Suppressor macrophage treated with lipopolysaccharide for 1 hour (primary cell): ENCODE measurements at regions not wholly inside any gene's neighbourhood (a gene's known extent, or its start where the extent isn't known, plus 50 kb on each side); places are given as distances from the start of the nearest gene placed in this dataset.

Experiments used
- DNase-seq, 3 donors: peaks; one replicate each; pipeline ENCODE4 v3.0.0-alpha.2; 2020 to 2022

GRCh38 chr2:204239411-204240165, 303.0 kb downstream of the ICOS start:
- DNase-seq, result no peak

GRCh38 chr2:204240961-204241360, 304.3 kb upstream of the PARD3B start:
- no peak for DNase-seq

- DNase-seq, result peak in 1 of 3 donors; percentile 6
These were observed 295.8 kb upstream of the PARD3B start for GRCh38 chr2:204249437-204249836.

GRCh38 chr2:204250692-204251091, 294.6 kb upstream of the PARD3B start:
- no peak for DNase-seq

DNA sequence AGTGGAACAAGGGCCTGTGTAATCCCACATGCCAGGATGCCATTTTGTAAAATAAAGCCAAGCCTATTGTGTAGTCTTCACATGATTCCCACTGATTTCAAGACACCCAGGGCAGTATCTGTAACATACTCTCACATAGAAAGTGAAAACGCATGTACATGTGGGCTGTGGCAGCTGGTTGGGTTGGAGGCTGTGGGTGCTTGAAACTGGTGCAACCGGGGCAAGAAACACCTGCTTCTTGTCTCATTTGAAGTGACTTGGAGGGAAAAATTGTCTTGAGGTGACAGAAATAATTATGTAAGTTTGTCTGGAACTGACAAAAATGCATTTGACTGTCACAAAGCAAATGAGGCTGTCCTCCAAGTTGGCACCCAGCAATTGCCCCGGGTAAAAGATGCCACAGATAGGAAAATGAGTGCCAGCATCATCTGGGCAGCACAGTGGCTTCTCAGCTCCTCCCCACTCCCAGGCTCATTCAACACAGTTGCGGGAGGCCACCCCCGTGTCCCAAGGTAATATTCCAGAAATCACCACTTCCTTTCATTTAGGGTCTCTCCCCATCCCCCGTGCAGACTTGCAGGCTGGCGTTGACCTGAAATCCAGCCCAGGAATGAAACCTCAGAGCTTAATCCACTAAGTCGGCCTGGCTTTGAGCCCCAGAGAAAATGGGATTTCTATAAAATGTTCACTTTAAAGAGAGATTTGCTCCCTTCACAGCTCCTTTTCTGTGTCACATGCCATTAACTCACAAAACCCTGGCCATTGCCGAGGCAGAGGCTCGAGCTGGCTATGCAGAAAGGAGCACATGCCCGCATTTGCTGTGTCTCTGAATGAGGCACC, 293.9 kb upstream of the PARD3B start:
- no peak for DNase-seq

DNA sequence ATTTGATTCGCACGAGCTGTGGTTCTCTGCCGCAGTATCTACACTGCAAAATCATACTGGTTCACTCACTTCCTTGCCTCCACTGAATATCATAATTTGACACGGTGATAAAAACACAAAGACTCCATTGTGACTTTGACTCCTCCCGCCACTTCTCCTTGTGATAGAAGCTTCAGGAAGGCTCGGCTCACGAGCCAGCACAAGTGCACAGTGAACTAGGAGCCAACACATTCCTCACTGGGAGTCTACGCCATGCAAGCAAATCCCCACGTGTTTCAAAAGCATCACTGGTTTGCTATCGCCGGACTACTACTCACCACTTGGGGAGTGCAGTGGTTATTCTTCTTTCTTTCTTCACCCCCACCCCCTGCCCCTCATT, 293.3 kb upstream of the PARD3B start:
- DNase-seq, result no peak

- no peak for DNase-seq
These were observed 290.2 kb upstream of the PARD3B start for GRCh38 chr2:204255071-204255470.

DNA sequence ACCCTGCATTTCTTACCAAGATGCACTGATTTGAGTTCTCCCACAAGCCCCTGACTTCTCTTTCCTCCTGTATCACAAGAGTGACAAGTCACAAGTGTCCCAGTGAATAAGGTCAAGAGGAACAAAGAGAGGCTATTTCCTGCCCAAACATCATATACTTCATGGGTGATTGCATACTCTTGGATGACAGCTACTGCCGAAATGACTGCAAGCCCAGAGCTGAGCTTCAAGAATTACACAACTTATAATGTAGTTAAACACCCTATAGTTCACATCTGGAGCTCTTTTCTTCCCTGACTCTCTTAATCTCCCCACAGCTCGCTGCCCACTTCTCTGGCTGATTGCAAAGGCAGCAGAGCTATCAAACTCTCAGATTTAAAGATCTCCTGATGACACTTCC, 289.7 kb upstream of the PARD3B start:
- DNase-seq, result peak; percentile 61 to 83 (median 74)

DNA sequence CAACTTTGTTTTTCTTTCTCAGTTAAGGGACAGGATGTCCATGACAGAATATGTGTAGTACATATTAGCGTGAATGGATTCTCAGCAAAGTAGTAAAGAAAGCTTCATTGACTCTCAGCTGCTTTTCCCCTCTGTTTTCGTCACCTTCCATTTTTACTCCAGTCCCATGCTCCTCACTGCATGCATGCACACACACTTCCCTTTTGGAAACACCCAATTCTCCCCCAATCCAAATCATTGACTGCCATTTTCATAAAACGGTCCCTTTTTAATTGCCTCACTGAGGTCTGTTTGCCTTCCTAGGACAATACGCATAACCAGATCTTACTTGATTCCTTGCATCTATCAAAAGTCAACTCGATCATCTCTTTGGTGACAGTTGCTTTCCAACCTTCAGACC, 287.5 kb upstream of the PARD3B start:
- peak; percentile 40 to 68 (median 53) for DNase-seq

- DNase-seq, result no peak
These were observed 286.4 kb upstream of the PARD3B start for GRCh38 chr2:204258890-204259289.

GRCh38 chr2:204260162-204260877, 285.0 kb upstream of the PARD3B start:
- DNase-seq, result peak; percentile 71 to 78 (median 74)

GRCh38 chr2:204260901-204261300, 284.4 kb upstream of the PARD3B start:
- no peak for DNase-seq

GRCh38 chr2:204261846-204262245, 283.4 kb upstream of the PARD3B start:
- no peak for DNase-seq

- no peak for DNase-seq
These were observed 281.2 kb upstream of the PARD3B start for GRCh38 chr2:204264085-204264553.

GRCh38 chr2:204264621-204265140, 280.6 kb upstream of the PARD3B start:
- no peak for DNase-seq

- DNase-seq, result no peak
These were observed 279.5 kb upstream of the PARD3B start for GRCh38 chr2:204265681-204266181.

GRCh38 chr2:204268458-204268857, 276.8 kb upstream of the PARD3B start:
- DNase-seq, result no peak

DNA sequence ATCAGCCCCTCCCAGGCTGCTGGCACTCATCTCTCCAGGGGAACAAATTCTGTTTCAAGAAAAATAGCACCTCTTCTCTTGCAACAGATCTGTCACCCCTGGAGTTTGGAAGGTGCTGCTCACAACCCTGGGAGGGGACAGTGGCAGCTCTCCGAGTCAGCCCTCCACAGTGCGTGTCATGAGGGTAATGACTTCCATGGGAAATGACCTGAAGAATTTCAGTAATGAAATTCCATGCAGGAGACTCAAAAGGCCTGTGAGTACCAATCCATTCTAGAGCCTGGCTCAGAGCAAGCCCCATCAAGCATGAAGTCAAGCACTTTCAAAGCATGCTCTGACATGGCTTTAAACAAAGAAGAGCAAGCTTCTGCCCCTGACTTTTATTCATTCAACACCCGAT, 276.3 kb upstream of the PARD3B start:
- DNase-seq, result no peak

DNA sequence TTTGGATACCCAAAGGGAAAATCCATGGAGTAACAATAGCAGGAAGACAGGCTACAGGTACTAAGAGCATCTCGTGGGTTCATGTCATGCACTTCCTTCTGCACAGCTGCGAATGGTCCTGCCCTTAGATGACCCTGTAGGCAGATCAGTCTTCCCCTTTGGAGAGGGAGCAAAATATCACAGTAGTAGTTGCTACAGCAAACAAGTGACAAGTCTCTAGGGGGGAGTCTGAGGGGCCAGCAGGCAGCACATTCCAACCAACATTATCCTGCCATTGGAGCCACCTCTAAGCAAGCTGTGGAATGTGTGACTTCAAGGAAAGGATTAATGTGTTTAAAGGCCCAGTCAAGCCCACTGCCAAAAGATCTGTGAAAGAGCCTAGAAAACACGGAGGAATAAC, 273.2 kb upstream of the PARD3B start:
- DNase-seq, result no peak

GRCh38 chr2:204272610-204273287, 272.5 kb upstream of the PARD3B start:
- no peak for DNase-seq

DNA sequence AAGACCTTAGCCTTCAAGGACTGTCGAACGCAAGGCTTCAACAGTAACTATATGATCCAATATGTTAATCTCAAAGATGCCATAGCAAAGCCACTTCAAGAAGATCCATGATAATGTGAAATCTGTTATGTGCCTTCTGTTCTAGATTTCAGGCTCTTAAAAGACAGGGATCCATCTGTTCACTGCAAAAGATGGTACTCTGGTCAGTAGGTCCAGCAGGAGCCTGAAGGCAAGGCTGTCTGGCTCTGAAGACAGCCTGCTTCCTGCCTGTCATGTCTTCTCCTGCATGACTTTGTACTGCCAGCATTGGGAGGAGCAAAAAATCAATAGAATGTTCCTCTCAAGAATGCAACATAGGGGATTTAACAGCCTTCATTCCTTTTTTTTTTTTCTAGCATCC, 270.8 kb upstream of the PARD3B start:
- no peak for DNase-seq

GRCh38 chr2:204274991-204275390, 270.3 kb upstream of the PARD3B start:
- DNase-seq, result no peak
